GM18511 (cell line): ENCODE measurements at regions not wholly inside any gene's neighbourhood (a gene's known extent, or its start where the extent isn't known, plus 50 kb on each side); places are given as distances from the start of the nearest gene placed in this dataset.

Source experiments
- ATAC-seq: cut with Tn5 transposase; IDR thresholded peaks from one replicate; pipeline ENCODE4 v1.9.1; 2021; ENCODE audit warnings: mild to moderate bottlenecking, moderate library complexity; ENCODE audit not compliant: unreplicated experiment

- ATAC-seq = no peak
Measured at GRCh38 chr3:168271932-168272331, 176.2 kb upstream of the GOLIM4 start.

- ATAC-seq = no peak
Measured at GRCh38 chr3:168269001-168269400, 173.3 kb upstream of the GOLIM4 start.

- no peak for ATAC-seq
Measured at GRCh38 chr3:168267179-168267578, 171.5 kb upstream of the GOLIM4 start.

GRCh38 chr3:168266335-168266734 is 170.6 kb upstream of the GOLIM4 start:
- no peak for ATAC-seq

GRCh38 chr3:168262887-168263286 is 167.2 kb upstream of the GOLIM4 start:
- no peak for ATAC-seq

GRCh38 chr3:168260859-168261258 is 165.1 kb upstream of the GOLIM4 start:
- peak; percentile 65 for ATAC-seq

GRCh38 chr3:168251371-168251770 is 155.6 kb upstream of the GOLIM4 start:
- peak; percentile 50 for ATAC-seq

- ATAC-seq = peak; percentile 35
Measured at GRCh38 chr3:168250415-168250861, 154.7 kb upstream of the GOLIM4 start.

GRCh38 chr3:168249550-168250414 is 154.1 kb upstream of the GOLIM4 start:
- peak; percentile 70 for ATAC-seq

- ATAC-seq = peak; percentile 2
Measured at GRCh38 chr3:168249205-168249549, 153.5 kb upstream of the GOLIM4 start.

GRCh38 chr3:168248383-168249204 is 152.9 kb upstream of the GOLIM4 start:
- ATAC-seq = no peak

- no peak for ATAC-seq
Measured at GRCh38 chr3:168241156-168241555, 145.4 kb upstream of the GOLIM4 start.

- no peak for ATAC-seq
Measured at GRCh38 chr3:168239287-168239686, 143.6 kb upstream of the GOLIM4 start.

- ATAC-seq = no peak
Measured at GRCh38 chr3:168233001-168233400, 137.3 kb upstream of the GOLIM4 start.

GRCh38 chr3:168223085-168223484 is 127.4 kb upstream of the GOLIM4 start:
- no peak for ATAC-seq

- no peak for ATAC-seq
Measured at GRCh38 chr3:168220556-168220955, 124.8 kb upstream of the GOLIM4 start.

GRCh38 chr3:168219530-168219929 is 123.8 kb upstream of the GOLIM4 start:
- ATAC-seq = no peak

- ATAC-seq = no peak
Measured at GRCh38 chr3:168218600-168218999, 122.9 kb upstream of the GOLIM4 start.

- ATAC-seq = no peak
Measured at GRCh38 chr3:168216851-168217250, 121.1 kb upstream of the GOLIM4 start.

GRCh38 chr3:168213920-168214319 is 118.2 kb upstream of the GOLIM4 start:
- ATAC-seq = peak; percentile 91

GRCh38 chr3:168212664-168213285 is 117.1 kb upstream of the GOLIM4 start:
- ATAC-seq = no peak
